SU-DHL-6 (cell line): ENCODE measurements at regions not wholly inside any gene's neighbourhood (a gene's known extent, or its start where the extent isn't known, plus 50 kb on each side); places are given as distances from the start of the nearest gene placed in this dataset.

Experiments
- H2AFZ ChIP-seq: fragments of 200-600 bp; sonication (generic); 2 replicates; pipeline ENCODE4 v1.6.1; 2014; ENCODE audit warnings: low read depth, mild to moderate bottlenecking, moderate library complexity, mixed read lengths, antibody characterized with exemption, low read length; ENCODE audit not compliant: severe bottlenecking
- H3F3A ChIP-seq: fragments of 200-600 bp; shearing (Covaris generic); 2 replicates; pipeline ENCODE4 v1.6.0; 2016; ENCODE audit warnings: antibody characterized with exemption, mild to moderate bottlenecking; ENCODE audit not compliant: insufficient read depth
- H3K27ac ChIP-seq: fragments of 200-600 bp; sonication (generic); 2 replicates; pipeline ENCODE4 v1.5.1; 2016; ENCODE audit warnings: low read depth, mild to moderate bottlenecking, low read length, moderate library complexity, mixed read lengths
- H3K27me3 ChIP-seq: fragments of 200-600 bp; sonication (generic), shearing (Covaris generic); 2 replicates; pipeline ENCODE4 v1.6.0; 2014; ENCODE audit warnings: mild to moderate bottlenecking, low read length
- H3K36me3 ChIP-seq: fragments of 200-600 bp; sonication (generic); 2 replicates; pipeline ENCODE4 v1.6.1; 2014; ENCODE audit warnings: mild to moderate bottlenecking, low read length, mixed read lengths
- H3K4me2 ChIP-seq: fragments of 300-600, 200-600 bp; shearing (Covaris generic), sonication (generic); 2 replicates; pipeline ENCODE4 v1.6.0; 2014; ENCODE audit warnings: low read length, low read depth, mild to moderate bottlenecking; ENCODE audit not compliant: poor library complexity, severe bottlenecking
- H3K4me3 ChIP-seq: fragments of 200-600 bp; sonication (generic); 2 replicates; pipeline ENCODE4 v1.5.1; 2014; ENCODE audit warnings: antibody characterized with exemption, low read length, mild to moderate bottlenecking, mixed read lengths; ENCODE audit not compliant: insufficient read depth, poor library complexity, severe bottlenecking
- H3K79me2 ChIP-seq: fragments of 200-600 bp; sonication (generic); 2 replicates; pipeline ENCODE4 v1.6.1; 2014; ENCODE audit warnings: mild to moderate bottlenecking, low read length, moderate library complexity; ENCODE audit not compliant: insufficient read depth
- H3K9ac ChIP-seq: fragments of 200-600 bp; sonication (generic); 2 replicates; pipeline ENCODE4 v1.7.0; 2014; ENCODE audit warnings: mild to moderate bottlenecking, low read length
- H3K9me2 ChIP-seq: fragments of 200-600 bp; sonication (generic); replicated peaks from 2 replicates; pipeline ENCODE4 v1.6.1; 2014; ENCODE audit warnings: low read length; ENCODE audit not compliant: insufficient read depth
- H3K9me3 ChIP-seq: fragments of 200-600 bp; sonication (generic); 2 replicates; pipeline ENCODE4 v1.6.1; 2014; ENCODE audit warnings: low read length, mixed read lengths; ENCODE audit not compliant: insufficient read depth
- H4K20me1 ChIP-seq: fragments of 200-600 bp; sonication (generic); 2 replicates; pipeline ENCODE4 v1.6.1; 2014; ENCODE audit warnings: low read depth, mild to moderate bottlenecking, antibody characterized with exemption, low read length, moderate library complexity, mixed read lengths
- EZH2phosphoT487 ChIP-seq: fragments of 200-600 bp; sonication (generic), shearing (Covaris generic); conservative IDR thresholded peaks from 2 replicates; pipeline ENCODE4 v1.6.1; 2018; ENCODE audit warnings: mild to moderate bottlenecking, antibody characterized with exemption, low read length, moderate library complexity, mixed read lengths
- TF ChIP-seq, protein P1 (sequence below): fragments of 200-600 bp; sonication (generic); IDR thresholded peaks from one replicate; pipeline ENCODE4 v1.5.1; 2017; ENCODE audit warnings: antibody characterized with exemption, mild to moderate bottlenecking, low read length, moderate library complexity; ENCODE audit not compliant: insufficient read depth, poor library complexity, severe bottlenecking

DNA sequence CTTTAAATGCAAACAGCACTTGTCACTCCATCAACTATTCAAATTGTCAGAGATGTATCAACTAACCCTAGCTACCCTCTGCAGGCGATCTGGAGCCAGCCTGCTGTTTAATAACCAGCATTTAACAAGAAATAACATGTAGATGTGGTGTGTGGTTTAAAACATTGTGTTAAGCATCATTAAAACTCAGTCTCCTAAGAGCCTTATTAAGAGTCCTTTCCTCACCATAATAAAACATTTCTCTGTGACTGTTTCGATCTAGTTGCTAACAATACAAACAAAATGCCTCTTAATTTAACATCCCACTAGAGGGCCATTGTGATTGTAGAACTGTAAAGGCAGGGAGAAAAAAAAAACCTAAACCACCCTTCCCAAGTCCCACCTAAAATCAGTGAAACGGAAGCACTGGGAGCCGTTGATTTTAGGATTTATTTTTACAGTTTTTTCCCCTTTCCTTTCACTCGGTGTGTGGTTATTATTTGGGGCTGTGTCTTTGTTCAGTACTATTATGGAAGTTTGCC lies 708.6 kb downstream of the C4orf33 start:
- no peaks in the 10 kb centered on the region for H3K9me2 ChIP-seq
- H3K4me3 ChIP-seq, result no peak overlapping the region
- no peak overlapping the region for H3K4me2 ChIP-seq
- TF ChIP-seq, protein P1, sequence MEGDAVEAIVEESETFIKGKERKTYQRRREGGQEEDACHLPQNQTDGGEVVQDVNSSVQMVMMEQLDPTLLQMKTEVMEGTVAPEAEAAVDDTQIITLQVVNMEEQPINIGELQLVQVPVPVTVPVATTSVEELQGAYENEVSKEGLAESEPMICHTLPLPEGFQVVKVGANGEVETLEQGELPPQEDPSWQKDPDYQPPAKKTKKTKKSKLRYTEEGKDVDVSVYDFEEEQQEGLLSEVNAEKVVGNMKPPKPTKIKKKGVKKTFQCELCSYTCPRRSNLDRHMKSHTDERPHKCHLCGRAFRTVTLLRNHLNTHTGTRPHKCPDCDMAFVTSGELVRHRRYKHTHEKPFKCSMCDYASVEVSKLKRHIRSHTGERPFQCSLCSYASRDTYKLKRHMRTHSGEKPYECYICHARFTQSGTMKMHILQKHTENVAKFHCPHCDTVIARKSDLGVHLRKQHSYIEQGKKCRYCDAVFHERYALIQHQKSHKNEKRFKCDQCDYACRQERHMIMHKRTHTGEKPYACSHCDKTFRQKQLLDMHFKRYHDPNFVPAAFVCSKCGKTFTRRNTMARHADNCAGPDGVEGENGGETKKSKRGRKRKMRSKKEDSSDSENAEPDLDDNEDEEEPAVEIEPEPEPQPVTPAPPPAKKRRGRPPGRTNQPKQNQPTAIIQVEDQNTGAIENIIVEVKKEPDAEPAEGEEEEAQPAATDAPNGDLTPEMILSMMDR, result no peak
- no peak for TF ChIP-seq EZH2phosphoT487
- H3F3A ChIP-seq, result no peaks in the 10 kb centered on the region
- H3K27me3 ChIP-seq, result no peaks in the 10 kb centered on the region
- no peak overlapping the region for H2AFZ ChIP-seq
- H3K9ac ChIP-seq, result no peak overlapping the region
- no peaks in the 10 kb centered on the region for H3K9me3 ChIP-seq
- no peaks in the 10 kb centered on the region for H3K79me2 ChIP-seq
- H4K20me1 ChIP-seq, result no peaks in the 10 kb centered on the region
- no peak overlapping the region for H3K27ac ChIP-seq
- no peaks in the 10 kb centered on the region for H3K36me3 ChIP-seq

DNA sequence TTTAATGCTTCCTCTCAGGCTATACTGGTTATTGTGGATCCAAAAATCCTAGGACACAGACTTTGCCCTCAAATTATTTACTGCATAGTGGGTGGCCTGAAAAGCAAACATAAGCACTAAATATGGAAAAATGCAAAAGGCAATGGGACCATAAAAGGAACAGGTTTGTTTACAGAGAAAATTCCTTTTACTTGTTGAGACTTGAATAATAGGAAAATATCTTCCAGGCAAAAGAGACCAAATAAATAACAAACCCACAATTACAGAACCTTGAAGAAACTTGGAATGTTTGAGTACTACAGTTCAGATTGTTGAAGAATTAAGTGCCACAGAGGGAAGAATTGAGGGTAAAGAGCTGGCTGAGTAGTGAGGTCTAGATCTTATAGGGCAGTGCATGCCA lies 711.0 kb downstream of the C4orf33 start:
- no peak overlapping the region for H3K4me3 ChIP-seq
- no peaks in the 10 kb centered on the region for H3K9me2 ChIP-seq
- H3K27ac ChIP-seq, result no peak overlapping the region
- no peaks in the 10 kb centered on the region for H3K9me3 ChIP-seq
- no peak for TF ChIP-seq EZH2phosphoT487
- TF ChIP-seq, protein P1, result no peak
- no peaks in the 10 kb centered on the region for H3K36me3 ChIP-seq
- no peaks in the 10 kb centered on the region for H4K20me1 ChIP-seq
- H3K9ac ChIP-seq, result no peak overlapping the region
- H3K4me2 ChIP-seq, result no peak overlapping the region
- H3K27me3 ChIP-seq, result no peaks in the 10 kb centered on the region
- no peak overlapping the region for H2AFZ ChIP-seq
- no peaks in the 10 kb centered on the region for H3K79me2 ChIP-seq
- H3F3A ChIP-seq, result no peaks in the 10 kb centered on the region

DNA sequence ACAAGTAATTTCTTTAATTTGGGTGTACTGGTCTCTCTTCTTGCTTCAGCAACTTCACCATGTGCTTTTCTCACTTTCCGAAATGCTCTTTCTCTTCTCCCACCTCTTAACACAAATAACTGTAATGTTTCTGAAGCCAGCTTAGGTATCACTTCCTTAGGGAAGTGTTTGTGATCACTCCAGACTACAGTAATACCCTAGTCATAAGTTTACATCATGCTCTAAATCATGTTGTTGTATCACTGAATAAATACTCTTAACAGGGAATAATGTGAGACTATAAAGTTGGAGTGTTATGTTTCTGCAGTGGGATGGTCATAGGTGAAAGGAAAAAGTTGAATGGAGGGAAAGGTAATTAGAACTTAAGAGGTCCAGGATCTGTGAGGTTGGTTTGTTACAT lies 712.3 kb downstream of the C4orf33 start:
- Histone ChIP-seq H3K27me3 (no peaks in the 10 kb centered on the region), H3K79me2 (no peaks in the 10 kb centered on the region), H3K9me3 (no peaks in the 10 kb centered on the region), H3K9me2 (no peaks in the 10 kb centered on the region), H3K36me3 (no peaks in the 10 kb centered on the region), H3K27ac (no peak overlapping the region), H4K20me1 (no peaks in the 10 kb centered on the region), H2AFZ (no peak overlapping the region), H3K9ac (no peak overlapping the region), H3F3A (no peaks in the 10 kb centered on the region), H3K4me2 (no peak overlapping the region), H3K4me3 (no peak overlapping the region)
- TF ChIP-seq EZH2phosphoT487, result no peak
- TF ChIP-seq, protein P1, result no peak
